HCT116 (cell line): ENCODE measurements at regions not wholly inside any gene's neighbourhood (a gene's known extent, or its start where the extent isn't known, plus 50 kb on each side); places are given as distances from the start of the nearest gene placed in this dataset.

Experiments used
- ATF3 ChIP-seq: IDR thresholded peaks from 2 replicates; pipeline ENCODE4 v1.6.1; 2012
- CTCF ChIP-seq, 3 experiments: fragments of 200-600 bp in 1 of 3; sonication (generic) in 1 of 3; IDR thresholded peaks in 2 of 3; conservative IDR thresholded peaks in 1 of 3; 2 replicates each; pipeline ENCODE4 v1.5.1; 2012 to 2017; ENCODE audit warnings: low read depth in 2 of 3, low read length in 2 of 3, antibody characterized with exemption in 1 of 3, borderline replicate concordance in 1 of 3, control low read depth in 1 of 3, mild to moderate bottlenecking in 1 of 3, mixed read lengths in 1 of 3, mixed run types in 1 of 3, moderate library complexity in 1 of 3; ENCODE audit not compliant: insufficient read depth in 1 of 3
- EZH2 ChIP-seq: fragments of 200-600 bp; sonication (generic); IDR thresholded peaks from 2 replicates; pipeline ENCODE4 v1.6.1; 2017; ENCODE audit warnings: antibody characterized with exemption, mixed run types
- EZH2phosphoT487 ChIP-seq: fragments of 200-600 bp; IDR thresholded peaks from 2 replicates; pipeline ENCODE4 v1.6.1; 2018; ENCODE audit warnings: antibody characterized with exemption, borderline replicate concordance
- POLR2A ChIP-seq: IDR thresholded peaks from 2 replicates; pipeline ENCODE4 v1.7.0; 2011; ENCODE audit warnings: borderline replicate concordance; ENCODE audit not compliant: insufficient read depth, insufficient read length; ENCODE audit errors: extremely low read depth
- POLR2AphosphoS5 ChIP-seq: IDR thresholded peaks from 2 replicates; pipeline ENCODE4 v1.6.1; 2011; ENCODE audit warnings: mild to moderate bottlenecking, low read depth, low read length, moderate library complexity
- RAD21 ChIP-seq: IDR thresholded peaks from 2 replicates; pipeline ENCODE4 v1.6.1; 2012; ENCODE audit warnings: low read depth, mild to moderate bottlenecking
- SP1 ChIP-seq: IDR thresholded peaks from 2 replicates; pipeline ENCODE4 v1.6.1; 2012; ENCODE audit warnings: low read depth
- SRF ChIP-seq: IDR thresholded peaks from 2 replicates; pipeline ENCODE4 v1.6.1; 2012; ENCODE audit warnings: low read depth
- YY1 ChIP-seq: IDR thresholded peaks from 2 replicates; pipeline ENCODE4 v1.6.1; 2011; ENCODE audit warnings: low read length, low read depth, moderate library complexity, mild to moderate bottlenecking; ENCODE audit not compliant: insufficient replicate concordance; ENCODE audit errors: extremely low read depth
- TF ChIP-seq, protein P1 (sequence below): IDR thresholded peaks from 2 replicates; pipeline ENCODE4 v1.6.1; 2012; ENCODE audit warnings: low read depth

GRCh38 chrX:43566170-43566569 is 89.9 kb upstream of the MAOA start:
- TF ChIP-seq ATF3 = no peak
- no peak for TF ChIP-seq CTCF (IDR thresholded peaks at IDR 0.05 in 2 of 3, conservative IDR thresholded peaks at IDR 0.05 in 1 of 3; ENCODE audit: borderline replicate concordance in 1 of 3, insufficient read depth in 1 of 3, low read depth in 2 of 3, low read length in 2 of 3)
- TF ChIP-seq YY1 = no peak
- no peak for TF ChIP-seq EZH2phosphoT487
- TF ChIP-seq EZH2 = no peak
- no peak for TF ChIP-seq POLR2A
- no peak for TF ChIP-seq SP1
- TF ChIP-seq, protein P1, sequence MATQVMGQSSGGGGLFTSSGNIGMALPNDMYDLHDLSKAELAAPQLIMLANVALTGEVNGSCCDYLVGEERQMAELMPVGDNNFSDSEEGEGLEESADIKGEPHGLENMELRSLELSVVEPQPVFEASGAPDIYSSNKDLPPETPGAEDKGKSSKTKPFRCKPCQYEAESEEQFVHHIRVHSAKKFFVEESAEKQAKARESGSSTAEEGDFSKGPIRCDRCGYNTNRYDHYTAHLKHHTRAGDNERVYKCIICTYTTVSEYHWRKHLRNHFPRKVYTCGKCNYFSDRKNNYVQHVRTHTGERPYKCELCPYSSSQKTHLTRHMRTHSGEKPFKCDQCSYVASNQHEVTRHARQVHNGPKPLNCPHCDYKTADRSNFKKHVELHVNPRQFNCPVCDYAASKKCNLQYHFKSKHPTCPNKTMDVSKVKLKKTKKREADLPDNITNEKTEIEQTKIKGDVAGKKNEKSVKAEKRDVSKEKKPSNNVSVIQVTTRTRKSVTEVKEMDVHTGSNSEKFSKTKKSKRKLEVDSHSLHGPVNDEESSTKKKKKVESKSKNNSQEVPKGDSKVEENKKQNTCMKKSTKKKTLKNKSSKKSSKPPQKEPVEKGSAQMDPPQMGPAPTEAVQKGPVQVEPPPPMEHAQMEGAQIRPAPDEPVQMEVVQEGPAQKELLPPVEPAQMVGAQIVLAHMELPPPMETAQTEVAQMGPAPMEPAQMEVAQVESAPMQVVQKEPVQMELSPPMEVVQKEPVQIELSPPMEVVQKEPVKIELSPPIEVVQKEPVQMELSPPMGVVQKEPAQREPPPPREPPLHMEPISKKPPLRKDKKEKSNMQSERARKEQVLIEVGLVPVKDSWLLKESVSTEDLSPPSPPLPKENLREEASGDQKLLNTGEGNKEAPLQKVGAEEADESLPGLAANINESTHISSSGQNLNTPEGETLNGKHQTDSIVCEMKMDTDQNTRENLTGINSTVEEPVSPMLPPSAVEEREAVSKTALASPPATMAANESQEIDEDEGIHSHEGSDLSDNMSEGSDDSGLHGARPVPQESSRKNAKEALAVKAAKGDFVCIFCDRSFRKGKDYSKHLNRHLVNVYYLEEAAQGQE = no peak
- TF ChIP-seq POLR2AphosphoS5 = no peak
- no peak for TF ChIP-seq SRF
- no peak for TF ChIP-seq RAD21
